ENCODE measurements at regions not wholly inside any gene's neighbourhood (a gene's known extent, or its start where the extent isn't known, plus 50 kb on each side); places are given as distances from the start of the nearest gene placed in this dataset.
A peak's percentile ranks its signal among the peaks of the same experiment; 100 is the strongest.

DNA sequence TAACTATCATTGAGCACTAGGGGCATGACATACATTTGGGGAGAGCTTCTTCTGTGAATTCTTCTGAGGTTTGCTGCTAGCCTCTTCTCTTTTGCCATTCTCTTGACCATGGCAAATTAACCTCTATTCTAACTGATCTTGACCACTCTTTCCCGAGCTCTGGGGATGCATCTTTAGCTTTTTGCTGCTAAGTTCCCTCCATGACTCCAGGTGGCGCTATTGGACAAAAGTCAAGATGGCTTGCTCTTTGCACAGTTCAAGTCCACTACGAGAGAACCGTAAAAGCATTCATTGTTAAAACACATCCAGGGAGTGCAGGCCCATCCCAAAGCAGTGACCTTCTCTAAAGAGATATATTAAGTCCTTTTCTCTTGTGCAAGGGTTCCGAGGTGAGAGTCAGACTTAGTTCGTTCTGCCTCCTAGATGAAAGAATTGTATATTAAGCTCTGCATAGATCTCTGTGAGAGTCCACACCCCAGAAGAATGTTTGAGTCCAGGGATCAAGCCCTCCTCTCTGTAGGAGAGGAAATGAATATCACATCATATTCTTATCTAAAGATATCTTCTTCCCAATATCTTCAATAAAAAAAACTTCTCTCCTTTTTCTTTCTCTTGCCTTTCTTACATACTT lies 1152.9 kb upstream of the CDH6 start:
- TF ChIP-seq NANOG (IDR thresholded peaks at IDR 0.05; ENCODE audit: insufficient read depth, low read depth, low read length, poor library complexity, severe bottlenecking) (no peak), POLR2AphosphoS5 (IDR thresholded peaks at IDR 0.05; ENCODE audit: low read depth, low read length) (no peak), RFX5 (IDR thresholded peaks at IDR 0.05; ENCODE audit: borderline replicate concordance, low read depth, low read length) (no peak), POLR2A (IDR thresholded peaks at IDR 0.05; ENCODE audit: control extremely low read depth in 1 of 2, low read depth in 2 of 2, low read length in 2 of 2) (no peak), TCF12 (IDR thresholded peaks at IDR 0.05; ENCODE audit: low read depth, low read length) (no peak), SIN3A (conservative IDR thresholded peaks at IDR 0.05 in 1 of 2, IDR thresholded peaks at IDR 0.05 in 1 of 2; ENCODE audit: low read depth in 1 of 2, low read length in 2 of 2) (no peak), CHD1 (IDR thresholded peaks at IDR 0.05; ENCODE audit: low read depth, low read length) (no peak)
- TF ChIP-seq, protein P1, sequence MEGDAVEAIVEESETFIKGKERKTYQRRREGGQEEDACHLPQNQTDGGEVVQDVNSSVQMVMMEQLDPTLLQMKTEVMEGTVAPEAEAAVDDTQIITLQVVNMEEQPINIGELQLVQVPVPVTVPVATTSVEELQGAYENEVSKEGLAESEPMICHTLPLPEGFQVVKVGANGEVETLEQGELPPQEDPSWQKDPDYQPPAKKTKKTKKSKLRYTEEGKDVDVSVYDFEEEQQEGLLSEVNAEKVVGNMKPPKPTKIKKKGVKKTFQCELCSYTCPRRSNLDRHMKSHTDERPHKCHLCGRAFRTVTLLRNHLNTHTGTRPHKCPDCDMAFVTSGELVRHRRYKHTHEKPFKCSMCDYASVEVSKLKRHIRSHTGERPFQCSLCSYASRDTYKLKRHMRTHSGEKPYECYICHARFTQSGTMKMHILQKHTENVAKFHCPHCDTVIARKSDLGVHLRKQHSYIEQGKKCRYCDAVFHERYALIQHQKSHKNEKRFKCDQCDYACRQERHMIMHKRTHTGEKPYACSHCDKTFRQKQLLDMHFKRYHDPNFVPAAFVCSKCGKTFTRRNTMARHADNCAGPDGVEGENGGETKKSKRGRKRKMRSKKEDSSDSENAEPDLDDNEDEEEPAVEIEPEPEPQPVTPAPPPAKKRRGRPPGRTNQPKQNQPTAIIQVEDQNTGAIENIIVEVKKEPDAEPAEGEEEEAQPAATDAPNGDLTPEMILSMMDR (IDR thresholded peaks at IDR 0.05; ENCODE audit: control extremely low read depth in 1 of 3, insufficient read depth in 1 of 3, low read depth in 1 of 3, low read length in 3 of 3): peak; percentile 24 to 91 (median 82)
- TF ChIP-seq, protein P2, sequence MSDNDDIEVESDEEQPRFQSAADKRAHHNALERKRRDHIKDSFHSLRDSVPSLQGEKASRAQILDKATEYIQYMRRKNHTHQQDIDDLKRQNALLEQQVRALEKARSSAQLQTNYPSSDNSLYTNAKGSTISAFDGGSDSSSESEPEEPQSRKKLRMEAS (IDR thresholded peaks at IDR 0.05): no peak

Measured in H1 (cell line).